OCI-M2 (cell line): ENCODE measurements at regions not wholly inside any gene's neighbourhood (a gene's known extent, or its start where the extent isn't known, plus 50 kb on each side); places are given as distances from the start of the nearest gene placed in this dataset.

Experiments used
- DNase-seq: peaks from one replicate; lab custom pipeline; 2025; ENCODE audit not compliant: unreplicated experiment; lab: John Stamatoyannopoulos, UW

DNA sequence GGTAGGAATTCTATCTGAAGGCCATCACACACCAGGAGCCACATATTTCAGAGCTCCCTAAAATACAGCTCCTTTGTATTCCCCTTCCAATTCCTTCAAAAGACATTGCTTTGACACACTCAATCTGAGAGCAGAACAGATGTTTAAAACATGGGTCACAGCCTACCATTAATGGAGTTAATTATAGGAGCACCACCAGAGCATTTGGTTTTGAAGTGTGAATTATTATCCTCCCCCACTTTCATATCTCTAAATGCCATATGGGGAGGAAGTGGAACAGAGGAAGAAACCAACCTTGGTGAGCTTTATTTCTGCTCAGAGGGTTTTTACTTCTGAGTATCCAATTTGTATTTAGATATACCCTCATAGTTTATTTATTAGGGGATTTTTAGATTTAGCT, 50.7 kb upstream of the TNFRSF21 start:
- DNase-seq = no peak

DNA sequence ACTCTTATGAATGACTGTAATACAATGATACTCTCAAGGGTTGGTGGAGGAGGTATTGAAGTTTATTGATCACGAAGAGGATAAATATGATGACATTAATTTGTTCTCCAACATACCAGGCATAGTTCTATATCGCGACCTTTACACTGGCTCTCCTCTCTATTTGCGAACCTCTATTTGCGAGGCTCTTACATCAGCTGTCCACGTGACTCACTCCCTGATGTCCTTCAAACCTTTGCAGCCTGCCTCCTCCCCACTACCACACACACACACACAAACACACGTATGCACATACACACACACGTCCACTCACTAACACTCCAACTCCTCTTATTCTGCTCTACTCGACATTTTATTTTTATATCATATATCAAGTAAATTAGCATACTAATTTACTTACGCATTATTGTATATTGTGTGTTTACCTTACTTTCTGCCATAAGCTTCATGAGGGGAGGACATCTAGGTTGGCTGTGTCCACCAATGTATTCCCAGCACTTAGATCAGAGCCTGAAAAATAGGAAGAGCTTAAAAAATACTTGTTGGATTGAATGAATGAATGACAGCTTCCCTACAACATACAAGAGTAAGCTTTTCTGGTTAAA, 53.3 kb upstream of the TNFRSF21 start:
- no peak for DNase-seq

- DNase-seq = no peak
Observed at GRCh38 chr6:47363736-47364135, 54.0 kb upstream of the TNFRSF21 start.

- DNase-seq = no peak
Observed at GRCh38 chr6:47366335-47366890, 56.7 kb upstream of the TNFRSF21 start.

- DNase-seq = no peak
Observed at GRCh38 chr6:47371139-47371869, 61.6 kb upstream of the TNFRSF21 start.

- no peak for DNase-seq
Observed at GRCh38 chr6:47371870-47372255, 62.2 kb upstream of the TNFRSF21 start.

GRCh38 chr6:47372318-47372717, 62.6 kb upstream of the TNFRSF21 start:
- no peak for DNase-seq

GRCh38 chr6:47375426-47375825, 65.7 kb upstream of the TNFRSF21 start:
- no peak for DNase-seq

DNA sequence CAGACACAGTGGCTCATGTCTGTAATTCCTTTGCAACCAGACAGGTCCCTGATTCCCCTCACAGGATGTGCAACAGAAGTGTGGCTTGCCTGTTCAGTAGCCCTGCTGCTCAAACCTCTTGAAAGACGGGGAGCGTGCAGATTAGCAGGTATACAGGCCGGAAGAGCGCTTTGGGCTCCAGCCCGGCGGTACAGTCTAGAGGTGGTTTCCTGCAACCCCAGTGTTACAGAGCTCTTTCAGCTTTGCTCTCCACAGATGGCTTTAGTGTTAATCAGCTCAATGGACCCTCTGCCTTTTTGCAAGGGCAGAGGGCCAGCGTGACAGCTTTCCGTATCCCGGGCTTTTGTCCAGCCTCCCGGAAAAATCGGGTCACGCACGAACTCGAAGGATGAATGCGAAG, 67.2 kb upstream of the TNFRSF21 start:
- no peak for DNase-seq

- DNase-seq = no peak
Observed at GRCh38 chr6:47377971-47378370, 68.3 kb upstream of the TNFRSF21 start.

- DNase-seq = no peak
Observed at GRCh38 chr6:47379328-47379727, 69.6 kb upstream of the TNFRSF21 start.

- no peak for DNase-seq
Observed at GRCh38 chr6:47380251-47380650, 70.5 kb upstream of the TNFRSF21 start.

GRCh38 chr6:47381036-47381435, 71.3 kb upstream of the TNFRSF21 start:
- DNase-seq = no peak

- no peak for DNase-seq
Observed at GRCh38 chr6:47383360-47383759, 73.7 kb upstream of the TNFRSF21 start.

DNA sequence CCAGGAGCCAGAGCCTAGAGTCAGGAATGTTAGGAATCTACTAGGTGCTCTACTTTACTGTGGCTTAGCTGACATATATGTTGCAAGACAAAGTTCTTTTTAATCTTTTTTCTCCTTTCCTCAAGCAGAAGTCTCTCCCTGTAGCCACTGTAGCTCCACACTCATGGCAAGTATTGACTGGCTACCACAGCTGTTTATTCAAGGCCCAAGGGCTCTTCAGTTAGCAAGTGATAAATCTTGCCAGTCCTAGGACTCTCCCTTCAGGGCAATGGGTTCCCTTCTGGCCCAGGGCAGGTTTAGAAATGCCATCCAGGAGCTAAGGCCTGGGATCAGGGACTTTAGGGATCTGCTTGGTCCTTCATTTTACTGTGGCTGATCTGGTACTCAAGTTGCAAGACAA, 82.0 kb upstream of the TNFRSF21 start:
- no peak for DNase-seq

DNA sequence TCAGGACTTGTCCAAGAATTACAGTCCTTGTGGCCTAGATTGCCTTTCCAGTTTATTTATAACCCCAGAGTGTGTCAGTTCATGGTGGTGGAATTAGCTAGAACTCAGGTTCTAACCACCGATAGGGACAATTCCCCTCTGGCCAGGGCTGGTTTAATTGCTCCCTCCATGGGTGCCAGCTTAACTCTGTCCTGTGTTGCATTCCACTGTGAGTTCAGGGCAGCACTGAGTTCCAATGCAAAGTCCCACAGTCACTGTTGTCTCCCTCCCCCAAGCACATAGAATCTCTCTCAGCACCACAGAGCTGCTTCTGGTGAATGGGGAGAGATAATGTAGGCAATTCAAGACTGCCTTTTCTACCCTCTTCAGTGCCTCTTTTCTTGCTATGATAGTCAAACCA, 82.5 kb upstream of the TNFRSF21 start:
- DNase-seq = no peak

GRCh38 chr6:47396401-47397069, 81.1 kb upstream of the CD2AP start:
- DNase-seq = no peak

DNA sequence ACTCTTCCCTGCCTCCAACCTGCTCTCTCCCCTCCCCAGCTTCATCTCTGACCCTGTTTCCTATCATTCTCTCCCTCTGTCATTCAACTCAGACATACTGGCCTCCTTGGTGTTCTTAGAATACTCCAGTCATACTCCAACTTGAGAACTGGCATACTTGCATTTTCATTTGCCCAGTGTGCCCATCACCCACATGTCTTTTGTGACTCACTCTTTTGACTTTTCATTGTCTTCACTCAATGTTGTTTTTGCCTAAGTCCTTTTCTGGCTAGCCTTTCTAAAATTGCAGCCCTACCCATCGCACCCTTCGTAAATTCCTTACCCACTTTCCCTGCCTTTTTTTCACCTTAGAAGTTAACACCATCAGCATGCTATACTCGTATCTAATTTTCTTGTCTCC, 77.0 kb upstream of the CD2AP start:
- DNase-seq = no peak

GRCh38 chr6:47402081-47402480, 75.5 kb upstream of the CD2AP start:
- no peak for DNase-seq

DNA sequence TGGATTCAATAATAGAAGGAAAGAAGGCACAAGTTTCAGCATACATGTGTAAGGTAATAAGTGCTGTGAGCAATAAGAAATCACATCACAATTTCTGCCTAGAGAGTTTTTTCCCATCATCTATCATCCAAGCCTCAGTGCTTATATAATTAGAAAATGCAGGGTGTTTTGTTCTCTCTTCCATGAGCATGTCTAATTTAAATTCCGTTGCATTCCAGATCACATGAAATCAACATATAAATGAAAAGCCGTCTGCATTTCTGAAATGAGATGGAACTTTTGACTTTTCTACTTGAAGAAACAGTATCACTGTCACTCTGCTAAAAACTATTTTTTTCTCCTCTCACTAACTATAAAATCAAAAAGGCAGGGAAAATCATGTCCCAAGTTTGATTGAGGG, 74.5 kb upstream of the CD2AP start:
- no peak for DNase-seq

DNA sequence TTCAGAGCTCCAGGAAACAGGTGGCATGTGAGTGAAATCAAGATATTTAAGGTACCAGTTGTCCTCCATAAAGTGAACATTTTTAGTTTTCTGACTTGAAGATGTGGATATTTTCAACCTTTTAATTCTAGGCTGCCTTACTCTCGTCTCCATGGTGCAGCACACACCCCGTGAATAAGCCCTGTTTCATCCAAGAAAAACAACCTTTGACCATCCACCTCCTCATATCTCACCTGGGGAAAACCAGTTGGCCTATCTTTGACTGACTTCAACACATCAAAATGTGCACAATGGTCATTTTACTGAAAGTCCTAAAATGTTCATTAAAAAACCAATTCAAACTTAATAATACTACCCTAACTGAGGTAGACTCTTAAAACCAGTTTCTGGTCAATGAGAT, 73.8 kb upstream of the CD2AP start:
- no peak for DNase-seq

DNA sequence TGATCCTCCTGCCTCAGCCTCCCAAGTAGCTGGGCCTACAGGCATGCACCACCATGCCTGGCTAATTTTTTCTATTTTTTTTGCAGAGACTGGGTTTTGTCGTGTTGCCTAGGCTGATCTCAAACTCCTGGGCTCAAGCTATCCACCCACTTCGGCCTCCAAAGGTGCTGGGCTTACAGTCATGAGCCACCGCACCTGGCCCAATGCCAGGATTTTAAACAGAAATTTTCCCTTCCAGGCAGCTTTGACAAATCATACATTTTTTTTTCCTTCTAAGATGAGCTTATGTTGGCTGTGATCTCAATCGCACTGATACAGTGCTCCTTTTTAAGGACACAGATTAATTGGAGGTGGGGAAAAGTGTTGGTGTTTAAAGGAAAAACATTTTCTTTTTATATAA, 73.2 kb upstream of the CD2AP start:
- DNase-seq = no peak
